Immature natural killer cell (primary cell): ENCODE measurements at regions not wholly inside any gene's neighbourhood (a gene's known extent, or its start where the extent isn't known, plus 50 kb on each side); places are given as distances from the start of the nearest gene placed in this dataset.
"Not testable (repeated sequence)": the region's sequence is repeated elsewhere in the genome, so short reads cannot be mapped to it uniquely, and the experiment has no call there.

Experiments used
- DNase-seq, 3 donors: peaks; one replicate each; pipeline ENCODE4 v3.0.0; 2022; ENCODE audit warnings: mixed read lengths in 1 of 3
- H3K27ac Mint-ChIP-seq, 6 donors: one replicate each; pipeline ENCODE4 v1.8.0; 2020; ENCODE audit warnings: mixed read lengths in 6 of 6, mild to moderate bottlenecking in 5 of 6, inconsistent platforms in 4 of 6, moderate library complexity in 3 of 6
- H3K27me3 Mint-ChIP-seq, 3 donors: one replicate each; pipeline ENCODE4 v1.8.0; 2020 to 2021; ENCODE audit warnings: low read depth in 3 of 3, mild to moderate bottlenecking in 3 of 3, mixed read lengths in 3 of 3, moderate library complexity in 3 of 3, inconsistent platforms in 1 of 3
- H3K36me3 Mint-ChIP-seq, 3 donors: one replicate each; pipeline ENCODE4 v1.8.0; 2020; ENCODE audit warnings: mixed read lengths in 3 of 3, inconsistent platforms in 2 of 3, mild to moderate bottlenecking in 2 of 3
- H3K4me1 Mint-ChIP-seq, 2 donors: one replicate each; pipeline ENCODE4 v1.8.0; 2020; ENCODE audit warnings: inconsistent platforms in 2 of 2, mild to moderate bottlenecking in 2 of 2, mixed read lengths in 2 of 2, moderate library complexity in 1 of 2
- H3K4me3 Mint-ChIP-seq, 5 donors: one replicate each; pipeline ENCODE4 v1.8.0; 2020; ENCODE audit warnings: mild to moderate bottlenecking in 5 of 5, mixed read lengths in 5 of 5, inconsistent platforms in 3 of 5, moderate library complexity in 3 of 5
- H3K9me3 Mint-ChIP-seq, 6 donors: one replicate each; pipeline ENCODE4 v1.8.0; 2020; ENCODE audit warnings: mild to moderate bottlenecking in 6 of 6, mixed read lengths in 6 of 6, inconsistent platforms in 4 of 6, moderate library complexity in 3 of 6

- no peak overlapping the region for H3K27ac Mint-ChIP-seq
- H3K36me3 Mint-ChIP-seq: peaks cover 0 to 35% (median 4%) of the 10 kb centered on the region in 3 donors
- H3K9me3 Mint-ChIP-seq: peaks cover 0 to 6% (median under 1%) of the 10 kb centered on the region in 6 donors
- DNase-seq: no peak
- H3K4me3 Mint-ChIP-seq: peak overlapping the region in 1 of 5 donors; percentile 8
- H3K27me3 Mint-ChIP-seq: peaks cover 24 to 74% (median 34%) of the 10 kb centered on the region in 3 donors
- peaks cover 47 to 63% of the 10 kb centered on the region in 2 donors for H3K4me1 Mint-ChIP-seq
These were observed 263.6 kb downstream of the LPIN1 start for GRCh38 chr2:12010059-12010458.

GRCh38 chr2:12010779-12011178 is 264.3 kb downstream of the LPIN1 start:
- H3K27me3 Mint-ChIP-seq: peaks cover 24 to 70% (median 31%) of the 10 kb centered on the region in 3 donors

DNA sequence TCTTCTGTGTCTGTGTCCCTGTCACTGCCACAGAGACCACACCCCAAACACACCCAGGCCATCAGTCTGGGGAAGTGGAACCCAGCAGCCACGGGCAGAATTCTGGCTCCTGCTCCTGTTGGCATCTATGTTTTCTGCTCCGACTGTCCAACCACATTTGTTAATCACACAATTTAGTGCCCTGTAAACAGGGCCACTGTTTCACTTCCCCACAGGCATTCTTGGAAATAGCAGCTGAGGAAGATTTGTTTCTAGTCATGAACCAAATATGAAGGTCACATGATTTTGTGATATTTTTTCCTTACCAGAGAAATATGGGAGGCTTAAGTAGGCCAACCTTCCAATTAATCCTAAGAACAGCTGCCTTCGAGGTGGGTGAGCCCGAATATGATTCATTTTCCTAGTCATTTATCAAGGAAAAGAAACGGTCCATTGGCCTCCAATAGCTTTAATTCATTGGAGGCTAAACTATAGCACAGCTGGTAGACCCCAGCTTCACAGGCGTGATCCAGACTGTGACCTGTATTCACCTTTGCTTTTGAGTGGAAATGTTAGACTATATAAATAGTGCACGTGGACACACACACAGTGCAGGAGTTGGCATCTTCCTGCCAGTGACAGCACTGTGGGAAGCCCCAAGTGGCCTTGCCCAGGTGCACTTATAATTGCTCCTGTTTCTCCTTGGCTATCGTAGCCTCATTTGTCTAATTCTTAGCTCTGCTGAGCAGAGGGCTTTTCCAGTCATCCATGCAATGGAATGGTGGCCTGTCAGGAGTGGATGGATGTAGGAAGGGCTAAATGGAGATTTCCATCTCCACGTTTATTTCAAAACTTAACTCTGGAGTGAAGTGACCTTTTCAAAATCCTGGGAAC is 267.9 kb downstream of the LPIN1 start:
- H3K9me3 Mint-ChIP-seq: peaks cover 0 to 9% (median 3%) of the 10 kb centered on the region in 6 donors
- no peak overlapping the region for H3K4me3 Mint-ChIP-seq
- H3K27me3 Mint-ChIP-seq: peaks cover 15 to 66% (median 18%) of the 10 kb centered on the region in 3 donors
- H3K4me1 Mint-ChIP-seq: peaks cover 34 to 59% of the 10 kb centered on the region in 2 donors
- peaks cover 4 to 46% (median 10%) of the 10 kb centered on the region in 3 donors for H3K36me3 Mint-ChIP-seq
- DNase-seq: no peak
- H3K27ac Mint-ChIP-seq: no peak overlapping the region

More at GRCh38 chr2:12010779-12011178, 264.3 kb downstream of the LPIN1 start:
- peaks cover under 1 to 37% (median 4%) of the 10 kb centered on the region in 3 donors for H3K36me3 Mint-ChIP-seq
- H3K4me1 Mint-ChIP-seq: peaks cover 40 to 57% of the 10 kb centered on the region in 2 donors
- DNase-seq: no peak
- peak overlapping the region in 1 of 6 donors; percentile 19 for H3K27ac Mint-ChIP-seq
- H3K9me3 Mint-ChIP-seq: peaks cover 0 to 7% (median under 1%) of the 10 kb centered on the region in 6 donors
- no peak overlapping the region for H3K4me3 Mint-ChIP-seq

DNA sequence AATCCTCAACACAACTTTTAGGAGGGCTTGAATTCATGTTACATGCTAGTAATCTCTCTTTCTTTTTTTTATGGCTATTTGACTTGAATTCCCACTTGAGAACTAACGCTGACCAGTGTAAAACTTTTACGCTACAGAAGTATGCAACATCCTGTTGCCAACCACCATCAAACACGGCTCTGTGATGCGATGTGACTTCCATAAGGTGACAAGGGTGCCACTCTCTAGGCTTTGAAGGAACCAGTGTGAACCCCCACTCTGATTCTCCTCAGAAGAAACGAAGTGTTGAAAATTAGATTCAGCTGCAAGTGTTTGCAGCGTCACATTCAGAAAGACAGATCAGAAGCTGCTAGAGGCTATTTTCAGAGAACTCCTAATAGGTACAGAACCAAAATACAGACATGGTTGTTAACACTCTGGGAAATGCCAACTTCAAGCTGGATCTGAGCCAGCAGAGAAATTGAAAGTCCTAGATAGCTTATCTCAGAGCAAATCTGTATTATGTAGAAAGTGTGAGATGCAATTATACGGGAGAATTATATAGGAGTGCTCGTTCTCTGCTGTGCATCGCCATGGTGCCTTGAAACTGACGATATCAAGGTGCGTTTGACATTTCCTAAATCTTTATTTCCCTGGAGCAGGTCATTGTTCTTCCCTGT is 271.2 kb downstream of the LPIN1 start:
- DNase-seq: peak; percentile 30 to 45 (median 40)
- H3K27me3 Mint-ChIP-seq: peaks cover 21 to 68% (median 33%) of the 10 kb centered on the region in 3 donors
- H3K4me3 Mint-ChIP-seq: peak overlapping the region in 3 of 5 donors; percentile 2 to 26 (median 24)
- peaks cover 14 to 50% (median 34%) of the 10 kb centered on the region in 3 donors for H3K36me3 Mint-ChIP-seq
- peak overlapping the region in 1 of 6 donors; percentile 86 for H3K27ac Mint-ChIP-seq
- peaks cover 18 to 40% (median 28%) of the 10 kb centered on the region in 6 donors for H3K9me3 Mint-ChIP-seq
- H3K4me1 Mint-ChIP-seq: peaks cover 25 to 42% of the 10 kb centered on the region in 2 donors

GRCh38 chr2:12018726-12019125 is 272.3 kb downstream of the LPIN1 start:
- H3K27ac Mint-ChIP-seq, H3K4me3 Mint-ChIP-seq: not testable (repeated sequence)
- H3K9me3 Mint-ChIP-seq: peaks cover 20 to 49% (median 27%) of the 10 kb centered on the region in 6 donors

DNA sequence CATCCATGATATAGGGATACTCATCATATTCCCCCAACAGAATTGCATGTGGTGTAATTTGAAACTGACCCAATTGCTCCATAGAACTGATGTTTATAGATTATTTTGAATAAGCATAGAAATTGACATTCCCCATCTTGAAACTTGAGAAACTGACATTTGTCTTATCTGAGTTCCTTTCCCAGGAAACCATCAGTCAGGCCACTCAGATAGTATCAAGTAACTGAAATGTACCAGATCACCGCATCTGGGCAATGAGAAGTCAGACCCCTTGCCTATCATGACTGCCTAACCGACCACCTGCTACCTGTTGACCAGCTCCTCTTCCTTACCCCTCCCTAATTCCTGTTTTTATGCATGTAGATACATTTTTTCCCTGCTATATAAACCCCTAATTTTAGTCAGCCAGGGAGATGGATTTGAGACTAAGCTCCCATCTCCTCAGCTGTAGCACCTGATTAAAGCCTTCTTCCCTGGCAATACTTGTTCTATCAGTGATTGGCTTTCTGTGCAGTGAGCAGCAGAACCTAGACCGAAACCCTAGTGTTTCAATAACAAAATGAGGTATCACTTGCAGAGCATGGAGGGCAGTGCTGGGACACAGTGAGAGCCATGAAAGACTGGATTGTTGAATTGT is 274.5 kb downstream of the LPIN1 start:
- Mint-ChIP-seq H3K4me1 (peaks cover 25 to 31% of the 10 kb centered on the region in 2 donors), H3K4me3 (no peak overlapping the region), H3K36me3 (peaks cover 11 to 53% (median 39%) of the 10 kb centered on the region in 3 donors), H3K27me3 (peaks cover 27 to 58% (median 33%) of the 10 kb centered on the region in 3 donors), H3K9me3 (peaks cover 18 to 49% (median 27%) of the 10 kb centered on the region in 6 donors), H3K27ac (no peak overlapping the region)
- DNase-seq: no peak

More at GRCh38 chr2:12018726-12019125, 272.3 kb downstream of the LPIN1 start:
- not testable (repeated sequence) for DNase-seq
- H3K27me3 Mint-ChIP-seq: peaks cover 24 to 68% (median 35%) of the 10 kb centered on the region in 3 donors
- H3K4me1 Mint-ChIP-seq: peaks cover 25 to 38% of the 10 kb centered on the region in 2 donors
- H3K36me3 Mint-ChIP-seq: peaks cover 11 to 52% (median 41%) of the 10 kb centered on the region in 3 donors

DNA sequence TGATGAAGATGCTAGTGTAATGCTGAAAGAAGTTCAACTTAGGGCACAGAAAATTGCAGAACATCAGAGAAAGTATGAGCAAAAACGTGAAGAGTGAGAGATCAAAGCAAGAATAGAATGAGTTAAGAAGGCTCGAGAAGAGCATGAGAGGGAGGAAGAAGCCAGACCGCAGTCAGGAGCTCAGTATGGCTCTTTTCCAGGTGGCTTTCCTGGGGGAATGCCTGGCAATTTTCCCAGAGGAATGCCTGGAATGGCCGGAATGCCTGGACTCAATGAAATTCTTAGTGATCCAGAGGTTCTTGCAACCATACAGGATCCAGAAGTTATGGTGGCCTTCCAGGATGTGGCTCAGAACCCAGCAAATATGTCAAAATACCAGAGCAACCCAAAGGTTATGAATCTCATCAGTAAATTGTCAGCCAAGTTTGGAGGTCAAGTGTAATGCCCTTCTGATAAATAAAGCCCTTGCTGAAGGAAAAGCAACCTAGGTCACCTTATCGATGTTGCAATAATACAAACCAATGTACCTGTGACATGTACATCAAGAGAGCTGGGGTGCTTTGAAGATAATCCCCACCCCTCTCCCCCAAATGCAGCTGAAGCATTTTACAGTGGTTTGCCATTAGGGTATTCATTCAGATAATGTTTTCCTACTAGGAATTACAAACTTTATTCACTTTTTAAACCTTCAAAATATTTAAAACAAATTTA is 277.9 kb downstream of the LPIN1 start:
- H3K9me3 Mint-ChIP-seq: peaks cover 18 to 40% (median 27%) of the 10 kb centered on the region in 6 donors
- not testable (repeated sequence) for H3K4me1 Mint-ChIP-seq, H3K4me3 Mint-ChIP-seq, H3K27ac Mint-ChIP-seq, DNase-seq
- H3K27me3 Mint-ChIP-seq: peaks cover 26 to 47% (median 29%) of the 10 kb centered on the region in 3 donors
- H3K36me3 Mint-ChIP-seq: peaks cover 11 to 51% (median 32%) of the 10 kb centered on the region in 3 donors

GRCh38 chr2:12027136-12027535 is 280.7 kb downstream of the LPIN1 start:
- peaks cover 12 to 36% (median 15%) of the 10 kb centered on the region in 3 donors for H3K27me3 Mint-ChIP-seq
- H3K4me3 Mint-ChIP-seq: no peak overlapping the region
- H3K4me1 Mint-ChIP-seq: peaks cover 0 to 13% of the 10 kb centered on the region in 2 donors
- H3K9me3 Mint-ChIP-seq: peaks cover 3 to 14% (median 5%) of the 10 kb centered on the region in 6 donors
- peak overlapping the region in 1 of 6 donors; percentile 52 for H3K27ac Mint-ChIP-seq
- DNase-seq: no peak
- H3K36me3 Mint-ChIP-seq: peaks cover 4 to 41% (median 13%) of the 10 kb centered on the region in 3 donors

DNA sequence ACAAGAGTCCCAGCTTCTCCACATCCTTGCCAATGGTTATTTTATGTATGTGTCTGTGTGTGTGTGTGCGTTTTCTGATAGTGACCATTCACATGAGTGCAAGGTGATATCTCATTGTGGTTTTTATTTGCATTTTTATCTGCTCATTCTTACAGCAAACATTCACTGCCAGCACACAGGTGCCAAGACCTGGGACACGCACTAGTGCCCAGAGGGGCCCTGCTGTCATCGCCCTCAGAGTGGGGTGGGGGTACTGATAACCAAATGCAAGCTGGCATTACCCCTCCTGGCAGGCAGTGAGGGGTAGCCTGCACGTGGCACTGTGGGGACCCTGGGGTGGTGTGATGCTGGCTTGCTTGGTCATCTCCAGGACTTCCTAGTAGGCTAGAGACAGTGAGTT is 285.4 kb downstream of the LPIN1 start:
- Mint-ChIP-seq H3K36me3 (peaks cover 0 to 16% (median 0%) of the 10 kb centered on the region in 3 donors), H3K9me3 (peaks cover 0 to 2% (median 0%) of the 10 kb centered on the region in 6 donors), H3K27ac (no peak overlapping the region), H3K27me3 (peaks cover 4 to 43% (median 9%) of the 10 kb centered on the region in 3 donors), H3K4me1 (peaks cover 31 to 51% of the 10 kb centered on the region in 2 donors), H3K4me3 (no peak overlapping the region)
- no peak for DNase-seq

- no peak for DNase-seq
- H3K27ac Mint-ChIP-seq: no peak overlapping the region
- peaks cover 0 to 21% (median 0%) of the 10 kb centered on the region in 3 donors for H3K36me3 Mint-ChIP-seq
- H3K4me3 Mint-ChIP-seq: no peak overlapping the region
- peaks cover 0 to 2% (median 0%) of the 10 kb centered on the region in 6 donors for H3K9me3 Mint-ChIP-seq
- H3K4me1 Mint-ChIP-seq: peaks cover 36 to 56% of the 10 kb centered on the region in 2 donors
- peaks cover 4 to 43% (median 9%) of the 10 kb centered on the region in 3 donors for H3K27me3 Mint-ChIP-seq
These were observed 286.0 kb downstream of the LPIN1 start for GRCh38 chr2:12032398-12032797.

DNA sequence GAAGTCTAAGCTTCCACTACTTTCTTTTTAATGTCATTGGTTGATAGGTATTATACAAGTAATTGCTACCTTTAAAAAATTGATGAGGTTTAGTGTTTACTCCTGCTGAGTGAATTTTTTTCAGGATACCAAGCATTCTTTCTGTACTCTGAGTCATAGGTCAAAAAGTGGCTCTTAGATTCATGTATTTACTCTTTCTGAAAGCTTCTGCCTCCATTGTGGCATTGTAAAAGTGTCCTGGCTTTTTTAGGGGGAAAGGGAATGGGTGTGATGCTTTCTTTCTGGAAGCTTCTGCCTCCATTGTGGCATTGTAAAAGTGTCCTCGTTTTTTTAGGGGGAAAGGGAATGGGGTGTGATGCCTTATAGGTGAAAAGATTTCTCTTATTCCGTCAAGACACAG is 286.5 kb downstream of the LPIN1 start:
- H3K9me3 Mint-ChIP-seq: peaks cover 0 to 2% (median 0%) of the 10 kb centered on the region in 6 donors

GRCh38 chr2:12033494-12033893 is 287.1 kb downstream of the LPIN1 start:
- Mint-ChIP-seq H3K4me3 (no peak overlapping the region), H3K4me1 (peaks cover 39 to 59% of the 10 kb centered on the region in 2 donors), H3K27me3 (peaks cover 4 to 48% (median 9%) of the 10 kb centered on the region in 3 donors), H3K27ac (peak overlapping the region in 1 of 6 donors; percentile 58), H3K36me3 (peaks cover 0 to 26% (median 0%) of the 10 kb centered on the region in 3 donors), H3K9me3 (peaks cover 0 to 2% (median 0%) of the 10 kb centered on the region in 6 donors)
- DNase-seq: no peak

More for the DNA sequence above, 286.5 kb downstream of the LPIN1 start:
- peak overlapping the region in 1 of 6 donors; percentile 41 for H3K27ac Mint-ChIP-seq
- peaks cover 4 to 46% (median 9%) of the 10 kb centered on the region in 3 donors for H3K27me3 Mint-ChIP-seq
- H3K4me1 Mint-ChIP-seq: peaks cover 39 to 59% of the 10 kb centered on the region in 2 donors
- peaks cover 0 to 26% (median 0%) of the 10 kb centered on the region in 3 donors for H3K36me3 Mint-ChIP-seq
- no peak overlapping the region for H3K4me3 Mint-ChIP-seq
- no peak for DNase-seq
